Gastroesophageal sphincter (tissue), 3 donors: ENCODE measurements at regions not wholly inside any gene's neighbourhood (a gene's known extent, or its start where the extent isn't known, plus 50 kb on each side); places are given as distances from the start of the nearest gene placed in this dataset.

Experiments
- EP300 ChIP-seq: sonication (generic); formaldehyde crosslinking; IDR thresholded peaks from one replicate; pipeline ENCODE4 v1.6.1; 2017; ENCODE audit warnings: antibody characterized with exemption, mild to moderate bottlenecking
- POLR2A ChIP-seq, 2 donors: fragments of 450-650 bp; IDR thresholded peaks; one replicate each; pipeline ENCODE4 v1.6.1; 2017; ENCODE audit warnings: antibody characterized with exemption in 2 of 2, mild to moderate bottlenecking in 2 of 2, moderate library complexity in 1 of 2
- TF ChIP-seq, protein P1 (sequence below), 4 experiments: fragments of 200-600 bp in 2 of 4; fragments of 450-650 bp in 2 of 4; sonication (generic) in 1 of 4; IDR thresholded peaks; one replicate each; pipeline ENCODE4 v1.5.1; 2017 to 2019; ENCODE audit warnings: antibody characterized with exemption in 4 of 4, mild to moderate bottlenecking in 2 of 4, moderate library complexity in 2 of 4

DNA sequence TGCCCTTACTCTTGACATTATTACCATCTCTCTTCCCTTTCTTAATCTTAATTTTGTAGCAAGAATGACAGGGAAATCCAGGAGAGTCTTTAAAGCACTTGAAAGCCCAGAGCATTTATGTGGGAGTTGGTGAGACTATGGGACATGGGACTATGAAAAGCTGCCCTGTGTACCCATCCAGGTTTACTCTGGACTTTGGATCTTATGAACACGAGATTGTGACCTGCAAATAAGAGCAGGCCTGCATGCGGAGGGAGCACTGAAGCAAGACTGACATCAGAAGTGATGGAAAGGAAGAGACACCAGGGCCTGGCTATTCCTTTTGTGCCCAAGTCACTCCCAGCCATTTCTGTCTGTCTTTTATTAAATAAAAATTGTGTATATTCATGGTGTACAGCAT lies 209.6 kb downstream of the NUF2 start:
- TF ChIP-seq EP300 (no peak), POLR2A (IDR thresholded peaks at IDR 0.05) (no peak)
- TF ChIP-seq, protein P1, sequence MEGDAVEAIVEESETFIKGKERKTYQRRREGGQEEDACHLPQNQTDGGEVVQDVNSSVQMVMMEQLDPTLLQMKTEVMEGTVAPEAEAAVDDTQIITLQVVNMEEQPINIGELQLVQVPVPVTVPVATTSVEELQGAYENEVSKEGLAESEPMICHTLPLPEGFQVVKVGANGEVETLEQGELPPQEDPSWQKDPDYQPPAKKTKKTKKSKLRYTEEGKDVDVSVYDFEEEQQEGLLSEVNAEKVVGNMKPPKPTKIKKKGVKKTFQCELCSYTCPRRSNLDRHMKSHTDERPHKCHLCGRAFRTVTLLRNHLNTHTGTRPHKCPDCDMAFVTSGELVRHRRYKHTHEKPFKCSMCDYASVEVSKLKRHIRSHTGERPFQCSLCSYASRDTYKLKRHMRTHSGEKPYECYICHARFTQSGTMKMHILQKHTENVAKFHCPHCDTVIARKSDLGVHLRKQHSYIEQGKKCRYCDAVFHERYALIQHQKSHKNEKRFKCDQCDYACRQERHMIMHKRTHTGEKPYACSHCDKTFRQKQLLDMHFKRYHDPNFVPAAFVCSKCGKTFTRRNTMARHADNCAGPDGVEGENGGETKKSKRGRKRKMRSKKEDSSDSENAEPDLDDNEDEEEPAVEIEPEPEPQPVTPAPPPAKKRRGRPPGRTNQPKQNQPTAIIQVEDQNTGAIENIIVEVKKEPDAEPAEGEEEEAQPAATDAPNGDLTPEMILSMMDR (IDR thresholded peaks at IDR 0.05): no peak
